ENCODE measurements at regions not wholly inside any gene's neighbourhood (a gene's known extent, or its start where the extent isn't known, plus 50 kb on each side); places are given as distances from the start of the nearest gene placed in this dataset.

DNA sequence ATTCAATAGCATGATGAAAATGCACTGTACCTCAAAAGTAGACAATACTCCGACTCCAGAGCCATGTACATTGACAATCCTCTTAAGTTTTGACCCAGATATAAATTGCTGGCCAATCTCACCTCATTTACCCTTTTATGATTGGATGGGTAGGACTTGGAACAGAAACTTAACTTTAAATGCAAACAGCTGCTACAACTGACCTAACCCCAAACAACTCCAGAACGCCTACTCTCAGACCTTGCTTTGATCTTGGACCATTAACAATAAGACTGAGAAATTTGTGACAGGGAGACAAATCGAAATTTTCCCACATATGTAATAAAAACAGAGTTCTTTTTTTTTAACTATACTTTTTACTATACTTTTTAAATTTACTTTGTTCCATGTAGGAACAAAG, 200.5 kb upstream of the MCHR2 start:
- DNase-seq, result no peak
- no peak overlapping the region for H3K4me3 ChIP-seq (ENCODE audit: low read depth, low read length)
- H3K27me3 ChIP-seq (replicated peaks), result no peaks in the 10 kb centered on the region
- H3K27ac ChIP-seq, result no peak overlapping the region
- H3K36me3 ChIP-seq (replicated peaks), result no peaks in the 10 kb centered on the region
- in situ Hi-C loops (cut with HindIII; ENCODE audit: low pct_ligation_motif_present, low sequenced_read_pairs), result no loop called here
- TF ChIP-seq, protein P1, sequence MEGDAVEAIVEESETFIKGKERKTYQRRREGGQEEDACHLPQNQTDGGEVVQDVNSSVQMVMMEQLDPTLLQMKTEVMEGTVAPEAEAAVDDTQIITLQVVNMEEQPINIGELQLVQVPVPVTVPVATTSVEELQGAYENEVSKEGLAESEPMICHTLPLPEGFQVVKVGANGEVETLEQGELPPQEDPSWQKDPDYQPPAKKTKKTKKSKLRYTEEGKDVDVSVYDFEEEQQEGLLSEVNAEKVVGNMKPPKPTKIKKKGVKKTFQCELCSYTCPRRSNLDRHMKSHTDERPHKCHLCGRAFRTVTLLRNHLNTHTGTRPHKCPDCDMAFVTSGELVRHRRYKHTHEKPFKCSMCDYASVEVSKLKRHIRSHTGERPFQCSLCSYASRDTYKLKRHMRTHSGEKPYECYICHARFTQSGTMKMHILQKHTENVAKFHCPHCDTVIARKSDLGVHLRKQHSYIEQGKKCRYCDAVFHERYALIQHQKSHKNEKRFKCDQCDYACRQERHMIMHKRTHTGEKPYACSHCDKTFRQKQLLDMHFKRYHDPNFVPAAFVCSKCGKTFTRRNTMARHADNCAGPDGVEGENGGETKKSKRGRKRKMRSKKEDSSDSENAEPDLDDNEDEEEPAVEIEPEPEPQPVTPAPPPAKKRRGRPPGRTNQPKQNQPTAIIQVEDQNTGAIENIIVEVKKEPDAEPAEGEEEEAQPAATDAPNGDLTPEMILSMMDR (IDR thresholded peaks at IDR 0.05; ENCODE audit: low read depth, low read length, missing control alignments), result no peak

DNA sequence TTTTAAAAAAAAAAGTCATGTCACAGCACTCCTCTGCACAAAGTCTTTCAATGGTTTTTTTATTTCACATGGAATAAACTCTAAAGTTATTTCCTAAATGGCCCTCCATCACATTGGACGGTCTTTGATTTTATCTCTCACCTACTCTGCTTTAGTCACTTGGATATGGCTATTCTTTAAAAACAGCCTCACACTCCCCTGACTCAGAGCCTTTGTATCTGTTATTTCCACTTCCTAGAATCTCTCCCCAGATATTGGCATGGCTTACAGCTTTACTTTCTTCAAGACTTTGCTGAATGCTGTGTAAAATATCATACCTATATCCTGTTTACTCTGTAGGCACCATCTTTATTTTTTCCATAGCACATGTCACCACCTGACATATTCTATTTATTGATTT, 194.7 kb upstream of the MCHR2 start:
- no peaks in the 10 kb centered on the region for H3K36me3 ChIP-seq (replicated peaks)
- H3K27ac ChIP-seq, result no peak overlapping the region
- no peaks in the 10 kb centered on the region for H3K27me3 ChIP-seq (replicated peaks)
- in situ Hi-C loops (cut with HindIII; ENCODE audit: low pct_ligation_motif_present, low sequenced_read_pairs), result no loop called here
- TF ChIP-seq, protein P1 (IDR thresholded peaks at IDR 0.05; ENCODE audit: low read depth, low read length, missing control alignments), result no peak
- DNase-seq, result no peak
- no peak overlapping the region for H3K4me3 ChIP-seq (ENCODE audit: low read depth, low read length)

DNA sequence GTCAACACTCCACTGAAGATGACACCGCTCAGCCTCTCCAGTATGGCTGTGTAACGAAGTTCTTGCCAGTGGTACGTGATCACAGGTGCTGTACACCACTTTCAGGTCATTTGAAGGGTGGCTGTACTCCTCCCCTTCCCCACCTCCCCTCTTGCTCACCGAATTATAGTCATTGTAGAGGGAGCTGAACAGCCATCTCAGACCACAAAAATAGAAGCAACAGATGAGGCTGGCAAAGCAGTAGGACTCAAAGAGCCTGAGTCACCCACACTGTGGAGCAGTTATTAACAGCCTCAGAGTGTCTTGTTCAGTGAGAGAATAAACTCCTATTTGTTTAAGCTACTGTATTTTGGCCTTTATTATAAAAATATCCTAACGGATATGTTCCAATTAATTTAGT, 192.5 kb upstream of the MCHR2 start:
- Histone ChIP-seq H3K4me3 (ENCODE audit: low read depth, low read length) (no peak overlapping the region), H3K27ac (no peak overlapping the region), H3K27me3 (replicated peaks) (no peaks in the 10 kb centered on the region), H3K36me3 (replicated peaks) (no peaks in the 10 kb centered on the region)
- DNase-seq, result peak; percentile 20
- TF ChIP-seq, protein P1 (IDR thresholded peaks at IDR 0.05; ENCODE audit: low read depth, low read length, missing control alignments), result no peak
- in situ Hi-C loops (cut with HindIII; ENCODE audit: low pct_ligation_motif_present, low sequenced_read_pairs), result no loop called here

DNA sequence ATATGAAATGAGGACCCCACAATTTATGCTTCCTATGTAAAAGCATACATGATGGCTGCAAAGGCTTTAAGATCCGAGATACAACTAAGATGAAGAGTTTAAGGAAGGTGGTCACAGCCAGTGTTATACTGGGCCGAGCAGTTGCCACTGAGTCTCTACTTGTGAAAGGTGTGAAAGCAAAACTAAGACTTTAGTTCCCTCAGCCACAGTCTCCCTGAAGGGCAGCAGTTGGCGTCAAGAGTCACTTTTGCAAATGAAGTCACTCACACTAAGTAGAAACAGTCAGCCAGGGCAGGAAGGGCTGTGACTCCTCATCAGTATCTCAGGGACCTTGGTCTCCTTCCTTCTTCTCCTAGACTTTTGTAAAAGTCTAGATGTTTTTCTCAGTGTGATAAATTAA, 191.6 kb upstream of the MCHR2 start:
- Histone ChIP-seq H3K27ac (no peak overlapping the region), H3K4me3 (ENCODE audit: low read depth, low read length) (no peak overlapping the region), H3K36me3 (replicated peaks) (no peaks in the 10 kb centered on the region), H3K27me3 (replicated peaks) (no peaks in the 10 kb centered on the region)
- TF ChIP-seq, protein P1 (IDR thresholded peaks at IDR 0.05; ENCODE audit: low read depth, low read length, missing control alignments), result no peak
- no peak for DNase-seq
- in situ Hi-C loops (cut with HindIII; ENCODE audit: low pct_ligation_motif_present, low sequenced_read_pairs), result no loop called here

DNA sequence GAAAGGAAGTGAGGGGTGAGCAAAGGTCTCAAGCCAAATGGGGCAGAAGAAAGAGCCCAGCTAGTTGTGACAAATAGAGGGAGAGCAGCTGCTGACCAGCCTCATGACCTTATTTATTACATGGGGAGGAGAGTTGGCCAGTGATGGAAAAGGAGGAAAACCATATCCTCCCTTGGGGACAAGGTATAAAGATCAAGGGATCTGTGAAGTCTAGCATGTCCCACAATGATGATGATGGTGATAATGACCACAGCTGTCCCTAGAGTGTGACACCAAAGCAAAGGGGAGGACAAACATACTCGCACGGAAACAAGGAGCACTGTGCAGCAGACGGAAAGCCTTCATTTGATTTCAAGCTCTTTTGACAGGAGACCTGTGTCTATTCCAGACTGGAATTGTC, 190.4 kb upstream of the MCHR2 start:
- Histone ChIP-seq H3K27ac (no peak overlapping the region), H3K27me3 (replicated peaks) (no peaks in the 10 kb centered on the region), H3K4me3 (ENCODE audit: low read depth, low read length) (no peak overlapping the region), H3K36me3 (replicated peaks) (no peaks in the 10 kb centered on the region)
- in situ Hi-C loops (cut with HindIII; ENCODE audit: low pct_ligation_motif_present, low sequenced_read_pairs), result no loop called here
- TF ChIP-seq, protein P1 (IDR thresholded peaks at IDR 0.05; ENCODE audit: low read depth, low read length, missing control alignments), result no peak
- DNase-seq, result no peak

DNA sequence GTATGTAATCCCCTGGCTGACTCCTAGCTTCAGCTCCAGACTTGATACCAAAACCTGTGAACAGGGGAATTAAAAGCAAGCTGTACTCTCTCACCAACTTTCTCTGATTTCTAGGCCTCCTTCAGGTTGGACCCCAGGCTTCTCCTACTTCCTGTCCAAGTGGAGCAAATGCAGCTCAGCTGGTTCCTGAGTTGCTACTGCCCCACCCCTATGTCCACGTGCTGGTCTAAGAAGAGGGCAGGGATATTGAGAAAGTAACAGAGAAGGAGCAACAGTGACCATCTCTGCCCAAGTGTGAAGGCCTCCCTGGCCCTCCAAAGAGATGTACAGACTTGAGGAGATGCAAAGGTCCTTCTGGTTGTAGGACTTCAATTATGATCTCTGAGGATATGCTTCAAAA, 188.3 kb upstream of the MCHR2 start:
- in situ Hi-C loops (cut with HindIII; ENCODE audit: low pct_ligation_motif_present, low sequenced_read_pairs), result no loop called here

More for the DNA sequence above, 188.3 kb upstream of the MCHR2 start:
- no peak overlapping the region for H3K4me3 ChIP-seq (ENCODE audit: low read depth, low read length)
- no peaks in the 10 kb centered on the region for H3K27me3 ChIP-seq (replicated peaks)
- no peaks in the 10 kb centered on the region for H3K36me3 ChIP-seq (replicated peaks)
- TF ChIP-seq, protein P1 (IDR thresholded peaks at IDR 0.05; ENCODE audit: low read depth, low read length, missing control alignments), result no peak
- H3K27ac ChIP-seq, result no peak overlapping the region
- no peak for DNase-seq

Measured in brain microvascular endothelial cell (primary cell).